GM12892 (cell line): ENCODE measurements at regions not wholly inside any gene's neighbourhood (a gene's known extent, or its start where the extent isn't known, plus 50 kb on each side); places are given as distances from the start of the nearest gene placed in this dataset.

Source experiments
- DNase-seq: peaks from one replicate; pipeline ENCODE4 v3.0.0; 2011; ENCODE audit not compliant: insufficient read length
- FAIRE-seq: peaks from 2 replicates; lab custom pipeline; 2011; peaks lifted over from hg19 to GRCh38; lab: Jason Lieb, UNC
- POLR2A ChIP-seq: IDR thresholded peaks from 2 replicates; pipeline ENCODE4 v1.6.1; 2011; ENCODE audit warnings: low read depth, low read length, control low read depth
- POLR2AphosphoS5 ChIP-seq: IDR thresholded peaks from 2 replicates; pipeline ENCODE4 v1.6.1; 2011; ENCODE audit warnings: low read depth, low read length, control low read depth
- TAF1 ChIP-seq: IDR thresholded peaks from 2 replicates; pipeline ENCODE4 v1.6.1; 2011; ENCODE audit warnings: low read depth, mild to moderate bottlenecking, control low read depth, low read length, borderline replicate concordance

- FAIRE-seq = no peak
- TF ChIP-seq POLR2A = no peak
- no peak for TF ChIP-seq POLR2AphosphoS5
- no peak for TF ChIP-seq TAF1
- DNase-seq = no peak
Measured at GRCh38 chr9:129262261-129262660, 84.2 kb upstream of the IER5L start.

- TF ChIP-seq TAF1 = no peak
- TF ChIP-seq POLR2AphosphoS5 = no peak
- no peak for TF ChIP-seq POLR2A
- FAIRE-seq (no peak), DNase-seq (no peak)
Measured at GRCh38 chr9:129259375-129259774, 81.3 kb upstream of the IER5L start.

GRCh38 chr9:129258823-129259301 lies 80.8 kb upstream of the IER5L start:
- TF ChIP-seq TAF1 (no peak), POLR2A (no peak), POLR2AphosphoS5 (no peak)
- FAIRE-seq = no peak
- DNase-seq = no peak

DNA sequence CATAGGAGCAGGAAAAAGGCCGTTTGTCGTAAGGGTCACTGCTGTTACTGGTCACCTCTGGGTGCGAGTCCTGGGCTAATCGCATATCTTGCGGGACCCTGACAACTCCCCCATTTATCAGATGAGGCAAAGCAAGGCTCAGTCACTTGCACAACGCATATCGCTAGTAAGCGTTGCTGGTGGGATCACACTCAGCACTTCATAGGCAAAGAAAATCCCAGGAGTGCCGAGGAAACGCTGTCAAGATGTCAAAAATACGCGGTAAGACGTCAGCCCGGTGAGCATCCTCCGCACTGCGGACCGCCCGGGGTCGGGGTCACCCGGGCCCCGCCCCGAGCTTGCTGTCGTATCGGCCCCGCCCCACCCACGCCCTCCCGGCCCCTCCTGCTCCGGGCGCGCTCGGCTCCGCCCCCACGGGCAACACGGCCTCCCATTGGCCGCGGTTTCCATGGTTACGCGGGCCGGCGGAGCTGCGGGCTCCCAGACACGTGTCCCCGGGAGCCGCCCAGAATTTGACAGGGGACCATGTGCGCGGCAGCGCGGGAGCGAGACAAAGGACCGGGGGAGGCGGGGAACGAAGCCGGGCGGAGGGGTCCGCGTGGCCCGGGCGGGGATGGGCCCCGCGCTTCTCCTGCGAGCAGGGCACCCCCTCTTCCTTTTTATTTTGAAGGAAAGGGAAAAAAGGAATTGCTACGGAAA lies 80.2 kb upstream of the IER5L start:
- TF ChIP-seq POLR2AphosphoS5 (no peak), TAF1 (no peak), POLR2A (no peak)
- FAIRE-seq (no peak), DNase-seq (peak; percentile 60)

DNA sequence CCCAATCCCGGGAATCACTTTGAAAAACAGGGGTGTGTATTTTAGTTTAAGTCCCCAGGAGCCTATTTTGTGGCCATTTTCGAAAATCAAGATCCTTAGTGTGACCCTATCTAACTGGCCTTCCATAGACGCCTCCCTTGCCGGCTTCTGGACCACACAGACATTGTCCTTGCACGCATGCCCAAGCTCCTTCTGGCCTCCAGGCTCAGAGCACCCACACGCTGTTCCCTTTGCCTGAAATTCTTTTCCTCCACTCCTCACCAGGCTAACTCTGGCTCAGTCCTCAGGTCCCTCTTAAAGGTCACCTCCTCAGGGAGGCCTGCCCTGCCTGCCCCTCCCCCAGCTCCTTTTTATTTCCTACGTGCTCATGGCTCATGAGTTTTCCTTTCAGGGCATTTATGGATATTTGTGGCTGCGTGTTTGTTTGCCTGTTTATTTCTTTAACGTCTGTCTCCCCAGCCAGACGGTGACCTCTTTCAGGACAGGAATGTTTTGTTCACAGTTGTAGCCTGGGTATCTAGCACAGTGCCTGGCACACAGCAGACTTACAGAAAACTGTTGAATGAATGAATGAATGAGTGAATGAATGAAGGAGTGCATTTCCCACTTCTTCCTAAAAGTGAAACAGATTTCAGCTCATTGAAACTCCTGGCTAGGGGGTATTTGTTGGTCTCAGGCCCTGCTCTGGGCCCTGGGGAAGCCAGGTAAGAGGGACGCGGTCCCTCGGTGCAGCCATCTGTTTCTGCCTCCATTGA lies 79.1 kb upstream of the IER5L start:
- DNase-seq (no peak), FAIRE-seq (no peak)
- TF ChIP-seq TAF1 (no peak), POLR2AphosphoS5 (no peak), POLR2A (no peak)

DNA sequence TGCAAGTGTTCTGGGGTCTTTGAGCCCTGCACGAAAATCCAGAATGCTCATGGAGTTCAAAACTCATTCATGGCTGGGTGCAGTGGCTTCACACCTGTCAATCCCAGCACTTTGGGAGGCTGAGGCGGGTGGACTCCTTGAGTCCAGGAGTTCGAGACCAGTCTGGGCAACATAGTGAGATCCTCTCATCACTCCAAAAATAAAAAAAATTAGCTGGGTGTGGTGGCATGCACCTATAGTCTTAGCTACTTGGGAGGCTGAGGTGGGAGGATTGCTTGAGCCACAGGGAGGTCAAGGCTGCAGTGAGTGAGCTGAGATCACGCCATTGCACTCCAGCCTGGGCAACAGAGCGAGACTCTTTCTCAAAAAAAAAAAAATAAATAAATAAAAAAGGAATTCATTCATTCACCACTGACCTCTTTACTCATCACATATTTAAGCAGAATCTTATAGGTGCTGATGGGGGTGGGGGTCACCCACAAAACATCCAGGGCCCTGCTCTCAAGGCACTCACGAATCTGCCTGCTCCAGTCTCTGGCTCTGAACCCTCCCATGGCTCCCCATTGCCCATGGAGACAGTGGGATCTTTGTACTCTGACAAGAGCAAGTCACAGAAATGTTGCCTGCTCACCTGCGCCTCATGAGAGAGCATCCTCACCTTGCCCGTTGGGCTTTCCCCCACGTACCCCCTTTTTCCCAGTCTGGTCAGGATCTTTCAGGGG lies 76.7 kb upstream of the IER5L start:
- TF ChIP-seq POLR2A = no peak
- no peak for TF ChIP-seq TAF1
- no peak for TF ChIP-seq POLR2AphosphoS5
- DNase-seq (no peak), FAIRE-seq (no peak)

DNA sequence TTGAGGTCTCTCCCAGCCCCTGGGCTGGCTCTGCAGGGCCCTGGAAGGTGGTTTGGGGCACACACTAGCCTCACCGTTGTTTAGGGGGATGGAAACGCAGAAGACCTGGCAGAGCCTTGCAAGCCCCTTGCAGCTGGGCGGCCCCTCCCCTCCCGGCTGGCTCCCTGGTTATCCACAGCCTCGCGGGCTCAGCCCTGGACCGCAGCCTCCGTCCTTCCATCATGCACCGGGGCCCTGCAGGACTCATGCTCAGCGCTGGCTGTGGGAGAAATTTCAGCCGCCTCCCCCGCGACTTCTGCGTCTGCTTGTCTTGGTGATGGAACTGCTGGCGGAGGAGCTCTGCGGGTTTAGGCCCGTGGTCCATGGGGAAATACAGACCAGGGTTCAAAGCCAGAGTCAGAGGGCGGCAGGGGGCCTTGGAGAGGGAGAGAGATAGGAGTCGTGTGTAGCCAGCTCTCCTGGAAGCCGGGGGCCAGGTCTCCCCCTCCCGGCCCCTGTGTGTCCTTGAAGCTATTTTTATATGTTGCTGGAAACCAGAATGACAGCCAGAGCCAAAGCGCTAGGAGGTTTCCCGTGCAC lies 75.8 kb upstream of the IER5L start:
- no peak for DNase-seq
- no peak for TF ChIP-seq POLR2A
- no peak for TF ChIP-seq POLR2AphosphoS5
- TF ChIP-seq TAF1 = no peak
- no peak for FAIRE-seq

DNA sequence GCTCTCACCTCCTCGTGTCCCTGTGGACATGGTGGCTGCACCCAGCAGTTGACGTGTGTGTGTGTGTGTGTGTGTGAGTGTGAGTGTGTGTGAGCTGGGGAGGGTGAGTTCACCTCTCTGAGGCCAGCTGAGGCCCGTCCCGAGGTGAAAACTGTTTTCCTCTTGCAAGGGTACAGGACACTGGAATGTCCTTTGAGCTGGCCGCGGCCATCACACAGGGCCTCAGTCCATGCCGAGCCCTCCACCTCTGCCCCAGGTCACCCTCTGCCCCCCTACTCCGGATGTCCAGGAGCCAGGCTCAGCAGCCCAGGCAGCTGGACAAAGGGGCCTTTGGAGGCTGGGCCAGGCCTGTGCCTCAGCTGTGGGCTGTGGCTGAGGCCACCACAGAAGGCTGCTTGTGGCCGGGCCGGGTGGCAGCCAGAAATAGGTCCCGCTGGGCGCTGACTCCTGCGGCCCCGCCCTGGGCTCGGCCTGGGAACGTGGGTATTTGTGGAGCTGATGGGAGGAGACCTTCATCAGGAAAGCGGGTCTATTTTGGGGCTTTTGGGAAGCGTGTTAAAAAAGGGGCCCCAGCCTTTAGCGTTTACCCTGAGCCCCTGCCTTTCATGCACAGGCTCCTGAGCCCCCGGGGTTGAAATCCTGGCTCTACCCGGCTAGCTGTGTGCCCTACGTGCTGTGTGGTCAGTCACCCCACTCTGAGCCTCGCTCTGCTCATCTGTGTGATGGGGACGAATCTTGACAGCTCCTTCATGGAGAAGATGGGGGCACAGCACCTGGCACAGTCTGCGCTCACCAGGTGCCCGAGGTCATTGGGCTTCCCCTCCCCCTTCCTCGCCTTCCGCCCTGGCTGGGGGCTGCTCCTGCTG lies 75.1 kb upstream of the IER5L start:
- TF ChIP-seq POLR2AphosphoS5 (no peak), POLR2A (no peak), TAF1 (no peak)
- DNase-seq = no peak
- no peak for FAIRE-seq

- TF ChIP-seq POLR2AphosphoS5 (no peak), POLR2A (no peak)
- FAIRE-seq (no peak), DNase-seq (no peak)
Measured at GRCh38 chr9:129250786-129251185, 72.7 kb upstream of the IER5L start.
